KMS-11 (cell line): ENCODE measurements at regions not wholly inside any gene's neighbourhood (a gene's known extent, or its start where the extent isn't known, plus 50 kb on each side); places are given as distances from the start of the nearest gene placed in this dataset.

Experiments used
- H2AFZ ChIP-seq: fragments of 200-600 bp; sonication (generic); 2 replicates; pipeline ENCODE4 v1.6.1; 2016; ENCODE audit warnings: antibody characterized with exemption, mixed run types, low read depth
- H3K27ac ChIP-seq: fragments of 200-600 bp; sonication (generic); 2 replicates; pipeline ENCODE4 v1.6.1; 2016; ENCODE audit warnings: mild to moderate bottlenecking, mixed run types
- H3K27me3 ChIP-seq: fragments of 200-600 bp; sonication (generic); 2 replicates; pipeline ENCODE4 v1.6.1; 2017; ENCODE audit warnings: mild to moderate bottlenecking, low read depth, mixed run types, moderate library complexity; ENCODE audit not compliant: insufficient read depth
- H3K36me3 ChIP-seq: fragments of 200-600 bp; sonication (generic); 2 replicates; pipeline ENCODE4 v1.6.1; 2017; ENCODE audit warnings: mild to moderate bottlenecking, mixed run types; ENCODE audit not compliant: insufficient read depth
- H3K4me1 ChIP-seq: fragments of 200-600 bp; sonication (generic); 2 replicates; pipeline ENCODE4 v1.6.1; 2016; ENCODE audit warnings: mild to moderate bottlenecking, low read depth, mixed run types; ENCODE audit not compliant: poor library complexity, severe bottlenecking
- H3K4me2 ChIP-seq: fragments of 200-600 bp; sonication (generic); 2 replicates; pipeline ENCODE4 v1.7.0; 2016; ENCODE audit warnings: mild to moderate bottlenecking, mixed run types
- H3K4me3 ChIP-seq: fragments of 200-600 bp; sonication (generic); IDR thresholded peaks from 2 replicates; pipeline ENCODE4 v1.6.1; 2017; ENCODE audit warnings: low read depth, low read length, mixed read lengths; ENCODE audit not compliant: insufficient read depth
- H3K79me2 ChIP-seq: fragments of 200-600 bp; sonication (generic); 2 replicates; pipeline ENCODE4 v1.6.1; 2016; ENCODE audit warnings: low read depth, mixed run types; ENCODE audit not compliant: insufficient read depth
- H3K9ac ChIP-seq: fragments of 200-600 bp; sonication (generic); 2 replicates; pipeline ENCODE4 v1.6.1; 2016; ENCODE audit warnings: mild to moderate bottlenecking, mixed run types
- H4K20me1 ChIP-seq: fragments of 200-600 bp; sonication (generic); 2 replicates; pipeline ENCODE4 v1.6.1; 2016; ENCODE audit warnings: mild to moderate bottlenecking, mixed run types; ENCODE audit not compliant: insufficient read depth
- TF ChIP-seq, protein P1 (sequence below): fragments of 200-600 bp; sonication (generic); conservative IDR thresholded peaks from 2 replicates; pipeline ENCODE4 v1.6.1; 2017; ENCODE audit warnings: low read depth, mild to moderate bottlenecking, antibody characterized with exemption, low read length, moderate library complexity, mixed read lengths

DNA sequence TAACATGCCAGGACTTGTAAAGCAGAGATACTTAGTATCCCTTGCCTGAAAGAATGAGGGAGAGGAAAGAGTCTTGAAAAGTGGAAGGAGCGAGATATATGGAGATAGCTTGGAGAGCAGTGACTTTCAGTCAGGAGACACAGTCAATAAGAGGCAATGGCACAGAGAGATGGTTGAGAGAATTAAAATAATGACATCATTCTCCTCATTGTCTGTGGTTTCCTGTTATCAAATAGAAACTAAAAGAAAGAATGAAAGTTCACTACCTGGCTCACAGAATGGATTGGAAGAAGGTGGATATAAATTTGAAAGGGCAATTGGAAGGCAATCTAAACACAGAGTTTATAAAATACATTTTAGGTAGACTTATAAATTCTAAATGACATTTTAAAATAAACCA lies 760.2 kb upstream of the AADAT start:
- H3K79me2 ChIP-seq: no peaks in the 10 kb centered on the region
- no peak overlapping the region for H3K4me2 ChIP-seq
- no peak overlapping the region for H3K9ac ChIP-seq
- H3K27me3 ChIP-seq: no peaks in the 10 kb centered on the region
- H4K20me1 ChIP-seq: no peaks in the 10 kb centered on the region
- H3K4me1 ChIP-seq: peaks cover 9% of the 10 kb centered on the region
- H3K4me3 ChIP-seq: no peak overlapping the region
- no peak overlapping the region for H2AFZ ChIP-seq
- TF ChIP-seq, protein P1, sequence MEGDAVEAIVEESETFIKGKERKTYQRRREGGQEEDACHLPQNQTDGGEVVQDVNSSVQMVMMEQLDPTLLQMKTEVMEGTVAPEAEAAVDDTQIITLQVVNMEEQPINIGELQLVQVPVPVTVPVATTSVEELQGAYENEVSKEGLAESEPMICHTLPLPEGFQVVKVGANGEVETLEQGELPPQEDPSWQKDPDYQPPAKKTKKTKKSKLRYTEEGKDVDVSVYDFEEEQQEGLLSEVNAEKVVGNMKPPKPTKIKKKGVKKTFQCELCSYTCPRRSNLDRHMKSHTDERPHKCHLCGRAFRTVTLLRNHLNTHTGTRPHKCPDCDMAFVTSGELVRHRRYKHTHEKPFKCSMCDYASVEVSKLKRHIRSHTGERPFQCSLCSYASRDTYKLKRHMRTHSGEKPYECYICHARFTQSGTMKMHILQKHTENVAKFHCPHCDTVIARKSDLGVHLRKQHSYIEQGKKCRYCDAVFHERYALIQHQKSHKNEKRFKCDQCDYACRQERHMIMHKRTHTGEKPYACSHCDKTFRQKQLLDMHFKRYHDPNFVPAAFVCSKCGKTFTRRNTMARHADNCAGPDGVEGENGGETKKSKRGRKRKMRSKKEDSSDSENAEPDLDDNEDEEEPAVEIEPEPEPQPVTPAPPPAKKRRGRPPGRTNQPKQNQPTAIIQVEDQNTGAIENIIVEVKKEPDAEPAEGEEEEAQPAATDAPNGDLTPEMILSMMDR: no peak
- no peak overlapping the region for H3K27ac ChIP-seq
- no peaks in the 10 kb centered on the region for H3K36me3 ChIP-seq

- no peaks in the 10 kb centered on the region for H3K27me3 ChIP-seq
- H3K27ac ChIP-seq: no peak overlapping the region
- H3K36me3 ChIP-seq: no peaks in the 10 kb centered on the region
- no peak overlapping the region for H2AFZ ChIP-seq
- no peak overlapping the region for H3K9ac ChIP-seq
- no peaks in the 10 kb centered on the region for H3K4me1 ChIP-seq
- TF ChIP-seq, protein P1: no peak
- H3K4me3 ChIP-seq: no peak overlapping the region
- no peak overlapping the region for H3K4me2 ChIP-seq
- H4K20me1 ChIP-seq: no peaks in the 10 kb centered on the region
- no peaks in the 10 kb centered on the region for H3K79me2 ChIP-seq
Measured at GRCh38 chr4:170827562-170828274, 738.0 kb upstream of the AADAT start.

DNA sequence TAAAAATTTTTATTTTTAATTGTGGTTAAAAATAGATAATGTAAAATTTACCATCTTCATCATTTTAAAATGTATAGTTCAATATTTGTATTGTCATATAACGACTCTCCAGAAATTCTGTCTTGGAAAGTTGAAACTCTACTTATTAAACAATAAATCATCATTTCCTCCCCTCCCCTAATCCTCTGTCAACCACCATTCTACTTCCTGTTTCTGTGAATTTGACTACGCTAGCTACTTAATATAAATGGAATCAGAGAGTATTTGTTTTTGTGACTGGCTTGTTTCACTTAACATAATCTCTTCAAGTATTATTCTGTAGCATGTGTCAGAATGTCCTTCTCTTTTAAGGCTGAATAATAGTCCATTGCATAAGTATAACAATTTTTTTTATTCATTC lies 729.0 kb upstream of the AADAT start:
- H4K20me1 ChIP-seq: no peaks in the 10 kb centered on the region
- H3K79me2 ChIP-seq: no peaks in the 10 kb centered on the region
- no peak overlapping the region for H3K4me2 ChIP-seq
- H2AFZ ChIP-seq: no peak overlapping the region
- no peak overlapping the region for H3K4me3 ChIP-seq
- TF ChIP-seq, protein P1: no peak
- H3K27me3 ChIP-seq: no peaks in the 10 kb centered on the region
- no peaks in the 10 kb centered on the region for H3K4me1 ChIP-seq
- H3K36me3 ChIP-seq: no peaks in the 10 kb centered on the region
- no peak overlapping the region for H3K9ac ChIP-seq
- H3K27ac ChIP-seq: no peak overlapping the region

GRCh38 chr4:170805352-170805751 lies 715.6 kb upstream of the AADAT start:
- Histone ChIP-seq H3K4me1 (no peaks in the 10 kb centered on the region), H3K36me3 (no peaks in the 10 kb centered on the region), H3K27ac (no peak overlapping the region), H3K27me3 (no peaks in the 10 kb centered on the region), H3K4me2 (no peak overlapping the region), H3K9ac (no peak overlapping the region), H2AFZ (no peak overlapping the region), H4K20me1 (no peaks in the 10 kb centered on the region), H3K4me3 (no peak overlapping the region), H3K79me2 (no peaks in the 10 kb centered on the region)
- TF ChIP-seq, protein P1: no peak
